ENCODE measurements at regions not wholly inside any gene's neighbourhood (a gene's known extent, or its start where the extent isn't known, plus 50 kb on each side); places are given as distances from the start of the nearest gene placed in this dataset.

DNA sequence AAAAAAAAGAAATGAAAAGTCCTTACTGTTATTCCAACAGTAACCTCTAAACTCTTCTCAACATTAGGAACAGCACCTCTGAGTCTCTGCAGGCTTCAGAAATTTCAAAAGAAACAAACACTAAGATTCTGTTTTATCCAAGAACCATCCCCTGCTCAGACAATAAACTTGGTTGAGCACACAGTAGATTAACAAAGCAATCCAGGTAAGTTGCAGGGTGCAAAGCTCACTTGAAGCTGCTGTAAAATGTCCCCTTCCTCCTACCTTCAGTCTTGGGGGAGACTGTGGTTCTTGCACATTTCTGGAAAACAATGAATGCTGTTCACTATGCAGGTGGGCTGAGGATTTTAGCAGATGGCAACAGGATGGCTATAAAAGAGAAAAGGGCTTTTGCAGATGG, 484.1 kb downstream of the IGSF11 start:
- no peak for DNase-seq

DNA sequence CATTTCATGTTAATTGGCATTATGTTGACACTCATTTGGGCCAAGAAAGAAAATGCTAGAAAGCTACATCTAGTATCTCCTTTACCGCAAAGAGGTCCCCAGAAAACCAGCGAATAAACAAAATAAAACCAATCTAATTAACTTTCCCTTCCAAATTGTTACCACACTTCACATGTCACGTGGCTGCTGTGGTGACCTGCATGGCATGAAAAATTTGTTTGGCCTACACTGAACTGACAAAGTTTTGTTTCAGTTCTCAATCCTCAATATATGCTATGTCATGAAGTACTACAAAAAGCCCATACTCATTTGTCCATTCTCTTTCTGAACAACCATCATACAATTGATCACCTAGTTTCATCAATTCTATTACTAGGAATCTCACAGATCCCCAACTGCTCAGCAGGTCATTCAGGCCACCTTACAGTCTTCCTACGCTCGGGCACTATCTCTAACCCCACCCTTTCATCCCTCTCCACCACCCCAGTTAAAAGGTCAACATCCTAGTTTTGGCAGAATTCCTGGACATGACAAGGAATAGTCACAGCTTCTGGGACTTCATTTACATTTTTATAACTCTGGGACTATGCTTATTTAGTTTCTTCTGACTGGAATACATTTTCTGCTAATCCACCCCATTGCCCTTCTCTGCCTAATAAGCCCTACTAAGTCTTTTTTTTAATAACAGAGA, 480.4 kb downstream of the IGSF11 start:
- DNase-seq: no peak

- no peak for DNase-seq
These were observed 477.7 kb downstream of the IGSF11 start for GRCh38 chr3:118556983-118557382.

- DNase-seq: no peak
These were observed 477.1 kb downstream of the IGSF11 start for GRCh38 chr3:118557513-118557912.

GRCh38 chr3:118559286-118559685, 475.4 kb downstream of the IGSF11 start:
- DNase-seq: no peak

DNA sequence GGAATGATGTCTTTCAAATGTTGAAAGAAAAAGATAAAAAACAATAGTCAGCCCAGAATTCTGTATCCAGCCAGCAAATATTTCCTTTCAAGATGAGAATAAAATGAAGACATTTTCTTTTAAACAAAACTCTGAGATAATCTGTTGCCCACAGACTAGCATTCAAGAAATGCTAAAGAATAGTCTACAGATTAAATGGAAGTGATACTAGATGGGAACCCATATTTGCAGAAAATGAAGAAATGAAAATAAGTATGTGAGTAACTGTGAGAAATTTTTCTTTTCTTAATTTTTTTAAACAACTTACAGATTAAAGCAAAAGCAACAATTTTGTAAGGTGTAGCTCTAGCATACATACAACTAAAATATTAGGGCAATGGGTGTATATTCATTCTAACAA, 469.8 kb downstream of the IGSF11 start:
- no peak for DNase-seq

GRCh38 chr3:118573912-118574311, 460.7 kb downstream of the IGSF11 start:
- DNase-seq: no peak

DNA sequence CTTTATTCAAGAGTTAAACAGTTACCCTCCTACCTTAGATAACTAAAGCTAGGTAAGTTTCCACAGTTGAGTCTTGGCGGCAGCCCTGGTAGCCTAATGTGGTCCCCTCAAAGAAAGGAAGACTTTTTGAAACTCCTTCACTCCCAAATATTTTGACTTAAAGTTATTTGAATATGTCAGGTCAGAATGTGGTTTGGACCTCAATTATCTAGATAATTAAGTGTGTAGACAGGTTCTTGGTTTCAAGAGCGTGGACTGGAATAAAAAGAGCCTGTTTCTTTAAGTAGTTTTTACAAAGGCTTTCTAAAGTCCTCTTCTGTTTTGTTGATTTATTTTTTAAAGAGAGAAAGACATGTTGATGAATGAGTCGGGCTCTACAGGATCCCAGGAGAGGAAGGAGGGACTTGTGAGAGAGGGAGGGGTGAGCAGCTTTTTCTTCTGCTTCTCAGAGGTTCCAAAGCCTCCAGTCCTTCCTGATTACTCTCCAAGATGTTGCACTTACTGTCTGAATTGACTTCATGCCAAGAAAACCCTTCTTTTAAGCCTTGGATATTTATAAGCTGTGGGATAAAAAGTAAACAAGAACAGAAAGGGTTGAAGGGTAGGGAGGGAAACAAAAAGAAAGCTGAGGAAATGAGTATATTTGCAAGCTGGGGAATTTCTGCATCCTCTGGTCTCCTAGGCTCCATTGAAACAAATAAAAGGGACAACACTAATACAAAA, 457.4 kb downstream of the IGSF11 start:
- no peak for DNase-seq

- no peak for DNase-seq
These were observed 456.1 kb downstream of the IGSF11 start for GRCh38 chr3:118578559-118578958.

DNA sequence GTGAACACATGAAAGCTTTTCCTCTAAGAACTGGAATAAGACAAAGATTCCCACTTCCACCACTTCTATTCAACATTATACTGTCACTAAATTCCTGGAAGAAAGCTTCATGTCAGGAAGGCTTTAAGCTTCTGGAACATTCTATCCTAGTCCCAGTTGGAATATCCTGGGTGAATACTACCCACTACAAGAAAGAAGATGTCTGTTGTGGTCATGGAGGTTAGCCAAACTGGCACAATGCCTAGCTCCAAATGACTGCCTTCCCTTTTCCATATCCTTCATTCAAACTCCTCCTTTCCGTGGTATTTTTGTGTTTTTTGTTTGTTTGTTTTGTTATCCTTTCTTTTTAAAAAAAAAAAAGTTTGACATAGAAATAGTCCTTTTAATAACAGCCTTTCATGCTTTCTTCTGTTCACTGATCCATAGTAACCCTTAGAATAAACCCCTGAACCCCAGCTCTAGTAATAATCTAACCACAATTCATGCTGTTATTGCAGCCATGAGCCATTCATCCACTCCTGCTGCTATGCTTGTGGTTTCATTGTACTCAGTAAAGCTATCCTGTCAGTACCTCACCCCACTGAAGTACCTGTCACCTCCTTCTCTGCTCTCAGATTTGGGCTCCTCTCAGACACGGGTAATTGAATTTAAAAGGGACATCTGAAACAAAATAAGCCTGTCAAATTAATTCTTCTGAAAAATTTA, 447.5 kb downstream of the IGSF11 start:
- DNase-seq: no peak

- DNase-seq: no peak
These were observed 446.8 kb downstream of the IGSF11 start for GRCh38 chr3:118587847-118588246.

- no peak for DNase-seq
These were observed 441.4 kb downstream of the IGSF11 start for GRCh38 chr3:118593277-118593670.

DNA sequence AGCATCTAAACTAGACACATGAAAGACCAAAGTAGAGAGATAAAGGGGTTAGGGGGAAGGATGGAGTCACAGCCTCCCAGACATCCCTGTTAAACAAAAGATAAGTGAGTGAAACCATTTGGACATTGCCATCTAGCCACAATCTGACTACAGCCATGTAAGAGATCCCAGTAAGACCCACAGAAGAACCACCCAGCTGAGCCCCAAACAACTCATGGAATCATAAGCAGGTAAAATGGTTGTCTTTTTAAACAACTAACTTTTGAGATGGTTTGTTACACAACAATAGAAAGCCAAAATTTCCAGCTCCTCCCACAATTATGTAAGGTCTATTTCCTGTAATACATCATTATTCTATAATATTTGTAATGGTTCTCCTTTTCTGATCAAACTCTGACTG, 437.5 kb downstream of the IGSF11 start:
- no peak for DNase-seq

- DNase-seq: no peak
These were observed 426.5 kb downstream of the IGSF11 start for GRCh38 chr3:118607915-118608820.

DNA sequence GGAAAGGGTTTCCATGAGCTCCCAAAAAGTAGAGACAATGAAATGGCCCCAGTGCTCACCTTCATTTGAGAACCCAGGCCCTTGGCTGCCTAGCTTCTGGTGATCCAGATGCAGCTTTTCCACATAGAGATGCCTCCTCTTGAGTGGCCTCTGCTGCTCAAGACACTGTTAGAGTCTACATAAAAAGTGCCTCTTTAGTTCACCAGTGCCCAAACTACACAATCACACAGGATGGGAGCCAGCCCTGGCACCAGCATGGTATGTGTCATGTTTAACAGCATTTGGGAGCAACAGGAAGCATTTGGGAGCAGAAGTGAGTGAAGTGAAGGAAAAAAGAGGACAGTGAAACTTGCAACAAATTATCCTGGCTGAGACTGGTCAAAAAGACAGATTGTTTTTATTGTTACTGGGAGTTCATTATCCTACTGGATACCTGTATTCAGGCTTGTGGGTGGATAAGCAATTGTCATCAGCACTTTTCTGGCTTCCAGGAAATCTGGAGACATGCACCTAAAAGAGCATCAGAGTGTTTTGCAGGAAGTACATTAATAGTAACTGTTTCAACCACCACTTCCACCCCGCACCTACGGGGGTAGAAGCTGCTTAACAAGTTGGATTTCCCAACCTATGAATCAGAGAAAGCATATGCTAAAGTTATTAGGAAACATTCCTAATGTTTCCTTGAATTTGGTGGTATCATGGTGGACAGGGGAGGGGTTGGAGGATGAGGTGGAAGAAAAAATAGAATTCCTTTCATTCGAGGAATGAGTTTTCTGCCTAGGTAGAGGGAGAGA, 416.2 kb downstream of the IGSF11 start:
- no peak for DNase-seq

- no peak for DNase-seq
These were observed 408.2 kb downstream of the IGSF11 start for GRCh38 chr3:118626453-118626852.

DNA sequence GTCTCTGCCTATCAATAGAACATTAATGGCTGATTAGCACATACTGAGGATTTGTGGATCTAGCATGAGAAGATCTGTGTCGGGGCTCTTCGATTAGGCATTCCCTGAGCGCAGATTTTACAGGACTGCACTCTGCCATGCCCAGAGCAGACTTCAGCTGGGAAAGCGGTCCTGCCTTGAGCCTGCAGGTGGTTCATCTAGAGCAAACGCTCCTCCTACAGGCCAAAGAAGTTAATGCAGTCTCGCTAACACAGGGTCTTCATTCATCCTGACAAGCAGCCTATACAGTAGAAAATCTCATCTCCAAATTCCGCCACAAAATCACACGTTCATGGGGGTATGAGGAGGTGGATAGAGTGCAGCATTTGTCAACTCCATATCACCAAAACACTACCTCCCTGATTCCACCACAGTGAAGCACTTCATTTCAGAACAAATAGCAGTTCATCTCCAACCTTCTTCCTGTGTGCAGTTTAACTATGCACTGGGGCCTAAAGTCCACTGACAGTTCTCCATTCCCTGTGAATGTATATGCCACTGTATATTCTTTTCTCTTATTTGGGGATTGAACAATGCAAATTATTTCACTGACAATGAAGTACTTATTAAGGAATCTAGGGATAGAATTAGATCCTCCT, 405.8 kb downstream of the IGSF11 start:
- DNase-seq: peak; percentile 53

GRCh38 chr3:118629821-118630220, 404.8 kb downstream of the IGSF11 start:
- DNase-seq: no peak

DNA sequence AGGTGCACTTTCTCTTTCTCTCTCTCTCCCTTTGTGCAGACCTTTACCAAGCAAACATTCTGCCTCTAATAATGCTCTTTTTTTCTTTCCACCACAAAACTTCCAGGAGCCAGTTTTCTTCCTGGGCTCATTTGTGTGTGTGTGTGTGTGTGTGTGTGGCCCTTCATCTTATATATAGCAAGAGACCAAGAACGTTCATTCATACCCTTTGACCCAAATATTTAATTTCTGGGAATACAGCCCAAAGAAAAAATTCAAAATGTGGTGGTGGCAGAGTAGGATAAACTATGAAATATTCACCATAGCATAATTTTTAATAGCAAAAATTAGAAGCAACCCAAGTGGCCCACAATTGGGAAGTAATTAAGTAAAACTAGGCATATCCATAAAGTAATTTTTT, 398.9 kb downstream of the IGSF11 start:
- no peak for DNase-seq

GRCh38 chr3:118636841-118637240, 397.8 kb downstream of the IGSF11 start:
- no peak for DNase-seq

DNA sequence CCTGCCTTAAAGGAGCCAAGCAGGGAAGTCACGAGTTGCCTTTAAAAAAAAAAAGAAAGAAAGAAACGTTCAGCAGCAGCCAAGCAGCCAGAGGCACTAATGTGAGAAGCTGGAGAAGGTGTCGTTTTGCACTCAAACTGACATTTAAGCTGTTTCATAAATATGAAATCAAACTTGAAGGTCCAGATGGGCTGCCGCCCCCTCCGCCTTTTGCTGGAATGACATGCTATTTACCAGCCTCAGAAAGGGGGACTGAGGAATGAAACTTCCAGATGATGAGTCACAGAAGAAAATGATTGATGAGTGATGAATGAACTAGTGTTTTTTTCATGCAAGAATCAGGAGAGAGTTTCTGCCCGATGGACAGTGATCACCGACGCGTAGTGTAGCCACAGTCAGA, 396.8 kb downstream of the IGSF11 start:
- no peak for DNase-seq

DNA sequence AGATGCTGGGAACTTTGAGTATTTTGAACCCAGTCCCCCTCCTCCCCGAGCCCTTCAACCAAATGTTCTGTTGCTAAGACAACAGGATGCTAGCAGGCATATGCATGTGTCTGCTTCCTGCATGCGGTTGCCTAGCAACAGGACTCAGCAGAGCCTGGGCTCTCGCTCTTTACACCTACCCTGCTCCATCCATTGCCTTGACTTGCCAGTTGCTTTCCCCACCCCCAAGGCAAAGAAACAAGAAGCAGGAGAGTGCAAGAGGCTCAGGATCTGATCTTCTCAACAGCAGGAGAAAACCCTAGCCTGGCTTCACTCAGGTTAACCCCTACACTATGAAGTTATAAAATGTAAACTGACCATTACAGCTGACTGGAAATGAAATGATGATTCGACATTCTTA, 393.0 kb downstream of the IGSF11 start:
- no peak for DNase-seq
